RWPE1 (cell line): ENCODE measurements at regions not wholly inside any gene's neighbourhood (a gene's known extent, or its start where the extent isn't known, plus 50 kb on each side); places are given as distances from the start of the nearest gene placed in this dataset.

Experiments
- CTCF ChIA-PET: fragments of 350-600 bp; sonication (Branson Sonifier 250); formaldehyde crosslinking; extraction: SDS; loops from one replicate; lab custom pipeline; 2021; lab: Yijun Ruan, JAX
- POLR2A ChIA-PET: fragments of 400-600 bp; formaldehyde crosslinking; extraction: SDS; loops from one replicate; lab custom pipeline; 2020; ENCODE audit warnings: antibody characterized with exemption; ENCODE audit not compliant: low non-redundant PET; lab: Yijun Ruan, JAX
- DNase-seq: peaks from one replicate; pipeline ENCODE4 v3.0.0; 2012; ENCODE audit warnings: low spot score
- H3K27ac ChIP-seq: fragments of 450-650 bp; 2 replicates; pipeline ENCODE4 v1.5.1; 2017
- CTCF ChIP-seq: fragments of 450-650 bp; conservative IDR thresholded peaks from 2 replicates; pipeline ENCODE4 v1.5.1; 2017; ENCODE audit warnings: low read depth, mild to moderate bottlenecking

DNA sequence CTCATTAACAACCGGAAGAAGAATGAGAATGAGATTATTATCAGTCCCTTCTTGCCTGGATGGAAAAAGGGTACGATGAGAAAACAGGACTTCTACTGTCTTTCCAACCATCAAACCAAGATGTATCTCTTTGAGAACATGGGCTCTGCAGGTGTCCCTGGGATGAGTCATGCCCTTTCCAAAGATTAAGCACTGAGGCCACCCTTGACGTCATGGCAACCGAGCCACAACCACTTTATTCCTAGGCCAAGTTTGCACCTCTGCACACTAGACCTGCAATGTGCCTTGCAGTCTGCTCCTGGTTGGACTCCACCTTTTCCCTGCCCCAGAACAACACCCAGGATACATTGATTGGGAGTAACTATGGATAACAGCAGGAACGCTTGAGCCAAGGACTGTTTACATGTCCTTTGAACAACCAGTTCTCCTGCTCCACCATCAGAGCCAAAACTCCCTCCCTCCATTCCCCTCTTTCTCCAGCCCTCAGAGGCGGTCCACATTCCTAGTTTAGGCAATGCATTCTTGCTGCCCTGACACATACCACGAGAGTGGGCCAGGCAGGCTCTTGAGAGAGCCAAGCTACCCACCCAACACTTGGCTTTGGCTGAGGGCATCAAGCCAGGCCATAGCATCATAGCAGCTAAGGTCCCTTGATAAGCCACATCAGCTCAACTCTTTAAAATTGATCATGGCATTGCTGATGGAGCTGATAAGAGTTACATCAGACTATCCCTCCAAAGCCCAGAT is 310.7 kb downstream of the TNS1 start:
- CTCF ChIA-PET = interaction anchor here (0.7 kb wide), 1 partner anchor 195 kb away, joined by 4 read pairs; no protein-coding TSS in a partner anchor
- TF ChIP-seq CTCF = no peak
- no peak for DNase-seq
- no peak overlapping the region for H3K27ac ChIP-seq
- POLR2A ChIA-PET = no interaction called here

DNA sequence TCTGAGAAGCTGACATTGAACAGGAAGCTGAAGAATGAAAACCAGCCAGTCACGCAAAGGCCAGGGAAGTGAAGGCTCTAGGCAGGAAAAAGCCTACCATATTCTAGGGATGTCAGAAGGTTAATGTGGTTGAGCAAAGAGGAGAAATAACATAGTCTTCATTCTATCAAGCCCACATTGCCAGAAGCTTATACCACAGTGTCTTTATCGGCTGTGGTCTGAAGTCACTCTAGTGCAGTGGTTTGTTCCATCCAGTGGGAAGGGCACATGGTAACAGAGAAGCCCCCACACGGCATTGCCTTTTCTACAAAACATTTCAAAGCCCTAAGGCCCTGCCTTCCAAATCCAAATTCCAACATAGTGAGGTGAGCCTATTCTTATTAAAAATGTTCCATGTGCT is 311.3 kb downstream of the TNS1 start:
- TF ChIP-seq CTCF = no peak
- ChIA-PET POLR2A (no interaction called here), CTCF (no interaction called here)
- no peak overlapping the region for H3K27ac ChIP-seq
- no peak for DNase-seq

DNA sequence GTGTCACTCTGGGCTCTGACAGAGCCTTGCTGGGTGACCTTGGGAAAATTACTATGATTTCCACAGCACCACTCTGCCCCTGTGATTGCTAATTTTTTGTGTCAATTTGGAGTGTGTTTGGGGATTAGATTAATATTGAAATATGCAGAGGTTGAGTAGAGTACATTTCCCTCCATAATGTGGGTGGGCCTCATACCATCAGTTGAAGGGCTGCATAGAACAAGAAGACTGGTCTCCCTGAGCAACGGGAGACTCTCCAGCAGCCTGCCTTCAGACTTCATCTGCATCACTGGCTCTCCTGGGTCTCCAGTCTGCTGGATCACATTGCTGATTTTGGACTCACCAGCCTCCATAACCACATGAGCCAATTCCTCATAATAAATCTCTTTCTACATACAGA is 313.7 kb downstream of the TNS1 start:
- CTCF ChIA-PET = no interaction called here
- H3K27ac ChIP-seq = no peak overlapping the region
- POLR2A ChIA-PET = no interaction called here
- no peak for TF ChIP-seq CTCF
- no peak for DNase-seq

GRCh38 chr2:217688494-217688893 is 314.3 kb downstream of the TNS1 start:
- no peak for DNase-seq
- ChIA-PET POLR2A (no interaction called here), CTCF (interaction anchor here (0.9 kb wide), 1 partner anchor 16 kb away, joined by 3 read pairs; no protein-coding TSS in a partner anchor)

DNA sequence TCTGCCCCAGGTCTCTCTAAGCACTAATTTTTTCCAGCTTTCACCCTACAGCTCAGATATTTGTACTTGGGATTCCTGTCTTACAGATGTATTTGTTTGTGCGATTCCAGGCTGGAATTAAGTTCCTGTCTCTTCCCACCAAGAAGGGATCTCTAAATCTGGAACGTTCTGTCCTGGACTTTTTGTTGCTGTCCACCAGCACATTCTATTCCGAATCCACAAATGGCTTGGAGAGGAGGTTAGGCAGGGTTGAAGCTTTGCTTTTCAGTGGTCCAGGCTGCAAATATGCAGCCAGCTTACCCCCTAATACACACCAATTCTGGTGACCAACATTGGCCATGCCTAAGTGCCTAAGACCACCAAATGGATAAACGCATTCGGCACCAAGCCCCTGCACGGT is 315.0 kb downstream of the TNS1 start:
- TF ChIP-seq CTCF = no peak
- no peak overlapping the region for H3K27ac ChIP-seq
- CTCF ChIA-PET = interaction anchor here (0.9 kb wide), 1 partner anchor 15 kb away, joined by 3 read pairs; no protein-coding TSS in a partner anchor
- DNase-seq = no peak
- POLR2A ChIA-PET = no interaction called here

More at GRCh38 chr2:217688494-217688893, 314.3 kb downstream of the TNS1 start:
- no peak overlapping the region for H3K27ac ChIP-seq
- no peak for TF ChIP-seq CTCF

GRCh38 chr2:217685255-217685605 is 317.6 kb downstream of the TNS1 start:
- no peak overlapping the region for H3K27ac ChIP-seq
- peak; percentile 92 for DNase-seq
- POLR2A ChIA-PET = no interaction called here
- no peak for TF ChIP-seq CTCF
- CTCF ChIA-PET = interaction anchor here (0.6 to 1.0 kb wide), 4 partner anchors 28 to 1225 kb away, joined by 3 to 4 read pairs (median 4); no protein-coding TSS in a partner anchor
